ENCODE measurements at regions not wholly inside any gene's neighbourhood (a gene's known extent, or its start where the extent isn't known, plus 50 kb on each side); places are given as distances from the start of the nearest gene placed in this dataset.

DNA sequence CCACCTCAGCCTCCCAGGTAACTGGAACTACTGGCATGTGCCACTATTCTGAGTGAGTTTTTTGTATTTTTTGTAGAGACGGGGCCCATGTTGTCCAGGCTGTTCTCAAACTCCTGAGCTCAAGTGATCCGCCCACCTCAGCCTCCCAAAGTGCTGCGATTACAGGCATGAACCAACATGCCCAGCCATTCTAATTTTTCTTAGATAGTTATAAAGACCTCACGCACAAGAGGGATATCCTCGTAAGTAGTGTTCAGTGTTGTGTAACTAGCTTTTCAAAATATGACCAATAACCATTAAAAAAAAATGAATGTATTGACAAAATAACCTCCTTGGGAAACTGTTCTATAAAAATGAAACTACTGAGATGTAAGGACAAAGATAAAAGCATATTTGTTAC, 90.5 kb upstream of the FERD3L start:
- TF ChIP-seq, protein P1, sequence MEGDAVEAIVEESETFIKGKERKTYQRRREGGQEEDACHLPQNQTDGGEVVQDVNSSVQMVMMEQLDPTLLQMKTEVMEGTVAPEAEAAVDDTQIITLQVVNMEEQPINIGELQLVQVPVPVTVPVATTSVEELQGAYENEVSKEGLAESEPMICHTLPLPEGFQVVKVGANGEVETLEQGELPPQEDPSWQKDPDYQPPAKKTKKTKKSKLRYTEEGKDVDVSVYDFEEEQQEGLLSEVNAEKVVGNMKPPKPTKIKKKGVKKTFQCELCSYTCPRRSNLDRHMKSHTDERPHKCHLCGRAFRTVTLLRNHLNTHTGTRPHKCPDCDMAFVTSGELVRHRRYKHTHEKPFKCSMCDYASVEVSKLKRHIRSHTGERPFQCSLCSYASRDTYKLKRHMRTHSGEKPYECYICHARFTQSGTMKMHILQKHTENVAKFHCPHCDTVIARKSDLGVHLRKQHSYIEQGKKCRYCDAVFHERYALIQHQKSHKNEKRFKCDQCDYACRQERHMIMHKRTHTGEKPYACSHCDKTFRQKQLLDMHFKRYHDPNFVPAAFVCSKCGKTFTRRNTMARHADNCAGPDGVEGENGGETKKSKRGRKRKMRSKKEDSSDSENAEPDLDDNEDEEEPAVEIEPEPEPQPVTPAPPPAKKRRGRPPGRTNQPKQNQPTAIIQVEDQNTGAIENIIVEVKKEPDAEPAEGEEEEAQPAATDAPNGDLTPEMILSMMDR (conservative IDR thresholded peaks at IDR 0.05; ENCODE audit: low read depth, low read length) = no peak
- TF ChIP-seq EZH2 (IDR thresholded peaks at IDR 0.05; ENCODE audit: low read length, unreplicated experiment) (no peak), EZH2phosphoT487 (IDR thresholded peaks at IDR 0.05; ENCODE audit: borderline replicate concordance, low read length) (no peak)

Measured in PC-3 (cell line).